Hematopoietic multipotent progenitor cell treated with erythropoietin and hydrocortisone succinate and interleukin-3 and kit ligand, for 4 days (in vitro differentiated cells): ENCODE measurements at regions not wholly inside any gene's neighbourhood (a gene's known extent, or its start where the extent isn't known, plus 50 kb on each side); places are given as distances from the start of the nearest gene placed in this dataset.

Experiments
- DNase-seq: peaks from one replicate; pipeline ENCODE4 v3.0.0-alpha.2; 2015

DNA sequence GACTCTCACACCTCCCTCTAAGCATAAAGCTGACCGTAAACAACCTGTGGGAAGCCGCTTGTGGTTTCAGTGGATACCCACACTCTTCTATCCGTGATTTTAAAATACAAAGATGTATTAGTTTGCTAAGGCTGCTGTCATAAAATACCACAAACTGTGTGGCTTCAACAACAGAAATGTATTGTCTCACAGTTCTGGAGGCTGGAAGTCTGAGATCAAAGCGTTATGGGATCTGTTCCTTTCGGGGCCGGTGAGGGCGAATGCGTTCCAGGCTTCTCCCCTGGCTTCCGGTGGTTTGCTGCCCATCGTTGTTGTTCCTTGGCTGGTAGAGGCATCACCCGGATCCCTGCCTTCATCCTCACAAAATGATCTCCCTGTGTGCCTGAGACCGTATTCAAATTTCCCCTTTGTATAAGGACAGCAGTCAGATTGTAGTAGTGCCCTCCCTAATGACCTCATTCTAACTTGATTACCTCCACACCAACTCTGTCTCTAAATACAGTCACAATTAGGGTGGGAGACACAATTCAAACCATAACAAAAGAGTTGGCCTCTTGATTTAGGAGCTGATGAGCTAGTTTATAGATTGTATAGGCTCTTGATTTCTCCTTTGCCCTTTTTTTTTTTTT is 210.6 kb upstream of the SOX4 start:
- no peak for DNase-seq

DNA sequence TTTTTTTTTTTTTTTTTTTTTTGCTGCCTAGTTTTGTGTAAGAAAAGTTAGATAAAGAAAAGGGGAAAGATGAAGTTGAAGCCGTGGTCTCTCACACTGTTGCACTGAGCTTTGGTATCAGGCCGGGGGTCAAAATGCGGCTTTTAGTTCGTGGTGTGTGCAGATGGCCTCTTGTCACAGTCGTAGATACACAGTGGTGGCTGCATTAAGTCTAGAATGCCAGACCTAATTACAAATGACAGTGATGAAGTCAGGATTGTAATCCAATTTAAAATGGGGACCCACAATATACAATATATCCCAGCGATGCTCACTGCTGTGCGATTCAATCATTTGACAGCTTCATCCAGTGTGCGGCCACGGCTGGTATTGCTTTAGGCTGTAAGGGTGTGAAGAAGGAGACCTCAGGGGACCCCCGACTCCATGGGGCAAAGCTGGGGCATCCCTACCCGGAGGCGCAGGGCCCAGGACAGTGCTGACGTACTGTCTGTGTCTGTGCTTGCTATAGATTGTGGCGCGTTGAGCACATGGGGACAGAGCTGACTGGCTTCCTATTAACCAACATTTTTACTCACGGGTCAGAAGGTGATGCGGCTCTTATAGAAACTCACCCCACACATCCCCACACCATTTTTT is 210.0 kb upstream of the SOX4 start:
- no peak for DNase-seq

DNA sequence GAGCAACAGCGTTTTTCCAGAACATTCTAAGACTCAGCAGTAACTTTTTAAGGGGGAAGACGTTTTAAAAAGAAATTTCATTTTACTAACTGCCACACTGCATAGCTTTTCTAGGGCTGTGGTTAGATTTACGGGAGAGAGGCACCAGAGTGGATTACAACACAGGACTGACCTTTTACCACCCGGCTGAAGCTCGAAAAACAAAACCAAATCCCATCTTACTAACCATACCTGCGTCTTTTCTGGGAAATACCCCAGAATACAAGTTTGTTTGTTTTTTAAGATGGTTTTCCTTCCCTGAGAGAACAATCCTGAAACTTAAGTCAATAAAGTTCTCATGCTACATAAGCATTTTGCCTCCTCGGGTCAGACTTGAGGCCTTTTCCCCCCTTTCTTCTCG is 209.3 kb upstream of the SOX4 start:
- DNase-seq: no peak

DNA sequence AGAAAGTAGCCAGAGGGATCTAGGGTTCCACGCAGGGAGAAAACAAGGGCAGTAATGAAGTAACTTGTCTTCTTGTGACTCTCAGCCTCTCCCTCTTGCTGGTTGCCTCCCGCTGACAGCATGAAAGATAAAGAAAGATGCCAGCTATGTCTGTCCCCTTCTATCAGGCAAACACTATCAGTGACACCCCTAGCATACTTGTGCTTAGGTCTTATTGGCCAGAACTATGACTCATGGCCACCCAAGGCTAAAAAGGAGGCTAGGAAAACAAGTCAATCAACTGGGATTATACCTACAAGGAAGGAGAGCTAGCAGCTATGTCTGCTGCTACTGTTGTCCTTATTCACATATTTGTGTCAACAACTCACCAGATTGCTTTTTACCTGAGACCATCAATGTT is 206.8 kb upstream of the SOX4 start:
- DNase-seq: peak; percentile 13

- no peak for DNase-seq
These were observed 202.9 kb upstream of the SOX4 start for GRCh38 chr6:21390532-21391213.

- DNase-seq: no peak
These were observed 201.4 kb upstream of the SOX4 start for GRCh38 chr6:21392177-21392576.

GRCh38 chr6:21393441-21394165 is 199.9 kb upstream of the SOX4 start:
- no peak for DNase-seq

DNA sequence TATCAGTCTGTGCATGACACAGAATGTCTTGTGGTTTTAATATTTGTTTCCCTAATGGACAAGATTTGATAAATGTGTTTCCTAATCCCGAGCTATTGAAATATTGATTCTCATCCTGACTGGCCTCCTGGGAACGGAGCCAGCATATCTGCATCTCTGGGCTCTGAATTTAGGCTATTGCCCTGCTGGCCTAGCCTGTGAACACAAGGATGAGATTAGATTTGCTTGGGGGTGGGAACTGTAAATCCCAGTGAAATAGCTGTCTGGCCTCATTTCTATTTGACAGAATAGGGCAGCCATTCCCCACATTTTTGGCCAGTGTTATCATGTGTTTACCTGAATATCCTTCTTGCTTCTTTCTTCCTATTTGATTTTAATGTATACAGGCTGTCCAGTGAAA is 198.4 kb upstream of the SOX4 start:
- DNase-seq: no peak

DNA sequence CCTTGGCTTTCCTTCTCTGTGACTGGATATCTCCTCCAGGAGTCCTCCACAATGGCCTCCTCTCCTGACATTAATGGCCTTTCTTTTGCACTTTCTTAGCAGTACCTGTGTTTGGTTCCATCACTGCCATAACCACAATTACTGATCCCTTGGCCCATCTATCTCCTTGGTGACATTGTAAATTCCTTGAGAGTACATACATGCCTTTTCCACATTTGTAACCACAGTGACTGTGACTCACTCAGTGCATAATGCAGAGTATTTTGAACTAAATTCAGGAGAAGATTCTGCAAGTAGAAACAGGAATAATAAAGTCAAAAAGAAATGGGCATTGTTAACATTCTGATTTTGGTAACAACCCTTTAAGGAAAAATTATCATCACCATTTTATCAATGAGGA is 197.2 kb upstream of the SOX4 start:
- DNase-seq: no peak

DNA sequence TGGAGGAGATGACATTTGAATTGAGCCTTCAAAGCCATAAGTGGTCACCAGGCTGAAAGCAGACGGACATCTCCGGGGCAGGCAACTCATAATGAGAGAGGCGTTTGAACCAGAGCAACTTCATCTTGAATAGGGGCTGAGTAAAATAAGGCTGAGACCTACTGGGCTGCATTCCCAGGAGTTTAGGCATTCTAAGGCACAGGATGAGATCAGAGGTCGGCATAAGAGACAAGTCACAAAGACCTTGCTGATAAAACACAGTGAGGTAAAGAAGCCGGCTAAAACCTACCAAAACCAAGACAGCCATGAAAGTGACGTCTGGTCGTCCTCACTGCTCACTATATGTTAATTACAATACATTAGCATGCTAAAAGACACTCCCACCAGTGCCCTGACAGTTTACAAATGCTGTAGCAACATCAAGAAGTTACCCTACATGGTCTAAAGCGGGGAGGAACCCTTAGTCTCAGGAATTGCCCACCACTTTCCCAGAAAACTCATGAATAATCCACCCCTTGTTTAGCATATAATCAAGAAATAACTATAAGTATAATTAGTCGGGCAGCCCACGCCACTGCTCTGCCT is 194.7 kb upstream of the SOX4 start:
- DNase-seq: no peak

DNA sequence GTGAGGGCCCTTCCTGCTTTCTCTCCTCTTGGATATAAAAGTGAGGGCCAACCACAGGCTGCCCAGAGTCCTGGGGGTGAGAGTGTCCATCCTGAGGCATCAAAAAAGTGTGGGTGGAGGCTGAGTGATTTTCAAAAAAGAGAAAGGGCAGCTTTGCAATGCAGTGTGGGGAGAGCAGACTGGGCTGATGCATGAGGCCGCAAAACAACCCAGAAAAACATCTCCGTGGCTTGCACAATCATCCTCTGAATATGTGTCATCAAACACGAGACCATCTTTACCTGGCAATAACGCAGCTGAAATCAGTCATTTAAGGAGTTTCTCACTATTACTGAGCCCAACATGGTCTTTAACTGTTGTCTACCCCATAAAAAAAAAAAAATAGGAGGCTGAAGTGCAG is 191.2 kb upstream of the SOX4 start:
- no peak for DNase-seq

- DNase-seq: peak; percentile 78
These were observed 189.0 kb upstream of the SOX4 start for GRCh38 chr6:21404577-21404976.

- no peak for DNase-seq
These were observed 187.2 kb upstream of the SOX4 start for GRCh38 chr6:21406316-21406715.

- no peak for DNase-seq
These were observed 184.3 kb upstream of the SOX4 start for GRCh38 chr6:21409231-21409630.

- DNase-seq: no peak
These were observed 180.1 kb upstream of the SOX4 start for GRCh38 chr6:21413428-21413827.

DNA sequence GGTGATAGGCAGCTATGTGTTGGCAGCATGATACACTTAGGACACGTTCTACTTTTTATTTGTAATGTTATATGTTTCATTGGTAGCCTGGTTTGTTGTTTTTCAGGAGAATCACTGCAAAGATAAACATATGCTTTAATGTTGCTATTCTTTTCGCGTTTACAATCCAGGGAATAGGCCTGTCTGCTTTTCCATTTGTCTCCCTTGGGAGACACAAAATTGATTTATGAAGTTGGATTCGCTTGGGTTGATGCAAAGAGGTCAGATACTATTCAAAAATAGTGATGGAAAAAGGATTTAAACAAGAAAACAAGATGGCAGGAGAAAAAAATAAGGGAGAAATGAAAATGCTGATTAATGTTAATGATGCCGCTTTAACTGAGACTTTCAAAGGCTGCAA is 179.5 kb upstream of the SOX4 start:
- DNase-seq: no peak

DNA sequence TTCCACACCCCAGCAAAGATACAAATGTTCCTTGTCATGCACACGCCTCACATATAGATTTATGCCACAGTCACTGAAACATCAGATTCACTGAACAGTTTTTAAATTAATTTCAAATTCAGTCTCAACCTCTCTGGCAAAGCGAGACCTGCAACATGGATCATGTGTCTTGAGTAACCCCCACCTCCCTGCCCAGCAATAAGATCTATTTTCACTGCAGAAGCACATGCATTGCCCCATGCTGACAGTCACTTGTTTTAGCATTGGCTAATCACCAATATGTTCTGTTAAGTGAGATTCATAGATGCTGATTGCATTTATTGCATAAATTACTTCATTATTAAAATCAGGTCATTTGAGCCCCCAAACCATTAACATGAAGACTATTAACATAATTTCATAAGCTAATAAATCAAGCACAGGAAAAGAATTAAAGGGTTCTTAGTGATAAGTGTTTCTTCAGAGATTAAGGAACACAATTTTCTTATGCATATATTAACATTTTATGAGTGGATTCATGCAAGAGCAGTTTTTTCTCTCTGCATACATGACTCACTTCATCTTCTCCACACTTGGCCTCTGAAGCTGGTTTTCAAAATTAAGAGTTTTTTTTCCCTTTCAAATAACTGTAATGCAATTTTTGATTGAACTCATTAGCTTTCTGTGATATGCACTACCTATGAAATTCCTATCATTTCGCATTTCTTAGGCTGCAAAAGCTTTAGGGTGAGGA is 173.2 kb upstream of the SOX4 start:
- no peak for DNase-seq

GRCh38 chr6:21420926-21421325 is 172.6 kb upstream of the SOX4 start:
- DNase-seq: no peak

- DNase-seq: no peak
These were observed 170.3 kb upstream of the SOX4 start for GRCh38 chr6:21423106-21423854.

- DNase-seq: no peak
These were observed 166.6 kb upstream of the SOX4 start for GRCh38 chr6:21426841-21427490.

DNA sequence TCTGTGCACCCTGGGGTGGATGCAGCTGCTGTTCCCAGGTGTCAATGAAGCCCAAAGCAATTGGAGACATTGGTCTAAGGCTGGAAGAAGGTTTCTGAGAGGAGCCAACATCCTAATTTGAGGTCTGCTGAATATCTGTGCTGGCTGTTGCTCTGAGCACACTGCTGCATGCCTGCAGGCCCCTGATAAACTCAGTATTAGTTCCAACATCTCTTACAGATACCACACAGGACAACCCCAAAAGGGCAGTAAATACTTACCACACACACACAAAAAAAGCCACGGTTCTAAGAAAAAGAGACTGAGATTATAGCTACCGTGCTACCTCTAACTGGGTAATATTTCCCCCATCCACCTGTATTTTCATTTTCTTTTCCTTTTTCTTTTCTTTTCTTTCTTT is 164.3 kb upstream of the SOX4 start:
- DNase-seq: peak; percentile 71
